ENCODE measurements at regions not wholly inside any gene's neighbourhood (a gene's known extent, or its start where the extent isn't known, plus 50 kb on each side); places are given as distances from the start of the nearest gene placed in this dataset.

DNA sequence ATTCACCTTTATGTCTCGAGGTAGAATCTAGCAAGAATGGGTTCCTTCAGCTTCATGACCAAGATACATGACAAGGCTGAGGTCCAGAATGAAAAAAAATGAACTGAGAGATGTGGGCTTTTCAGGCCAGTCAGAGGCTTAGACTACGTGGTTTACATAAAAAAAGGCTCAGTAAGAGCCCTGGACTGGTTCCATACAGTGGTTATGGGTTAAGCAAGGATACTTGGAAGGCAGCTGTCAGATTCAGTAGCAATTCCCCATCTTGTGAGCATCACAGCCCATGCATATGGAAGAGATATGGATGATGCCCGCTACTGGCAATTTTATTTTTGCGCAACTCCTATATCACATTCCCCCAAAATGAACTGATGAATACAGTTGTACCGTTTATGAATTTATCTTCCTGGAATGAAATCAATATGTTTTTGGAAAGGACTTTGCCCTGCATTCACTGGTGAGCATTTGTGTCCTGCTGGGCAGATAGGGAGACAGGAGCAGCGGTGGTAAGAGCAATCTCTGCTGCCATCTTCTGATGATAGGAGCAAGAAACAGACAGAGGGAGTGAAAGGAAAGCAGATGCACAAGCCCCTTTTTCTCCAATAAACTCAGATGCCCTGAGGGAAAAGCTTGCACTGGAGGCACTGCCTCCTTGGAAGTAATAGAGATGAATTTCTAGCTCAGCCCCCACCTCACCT is 280.4 kb downstream of the GALC start:
- DNase-seq: no peak

DNA sequence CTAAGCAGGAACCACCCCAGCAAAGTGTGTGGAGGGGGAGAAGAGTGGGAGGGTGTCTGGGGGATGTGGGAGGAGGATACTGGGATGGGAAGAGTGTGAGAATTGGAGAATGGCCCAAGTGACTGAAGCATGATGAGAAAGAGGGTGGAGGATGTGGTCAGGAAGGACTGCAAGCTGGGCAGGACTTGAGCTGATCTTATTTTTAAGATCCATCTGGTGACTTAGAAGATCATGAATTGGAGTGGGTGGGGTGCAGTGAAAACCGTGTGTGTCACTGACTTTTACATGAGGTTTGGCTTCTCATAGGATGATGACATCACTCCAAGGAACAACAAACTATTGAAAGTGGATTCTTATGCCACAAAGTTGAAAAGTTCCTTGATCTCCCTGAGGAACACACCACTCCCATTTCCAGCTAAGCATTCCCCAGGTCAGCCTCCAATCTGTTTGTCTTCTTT is 287.5 kb downstream of the GALC start:
- no peak for DNase-seq

DNA sequence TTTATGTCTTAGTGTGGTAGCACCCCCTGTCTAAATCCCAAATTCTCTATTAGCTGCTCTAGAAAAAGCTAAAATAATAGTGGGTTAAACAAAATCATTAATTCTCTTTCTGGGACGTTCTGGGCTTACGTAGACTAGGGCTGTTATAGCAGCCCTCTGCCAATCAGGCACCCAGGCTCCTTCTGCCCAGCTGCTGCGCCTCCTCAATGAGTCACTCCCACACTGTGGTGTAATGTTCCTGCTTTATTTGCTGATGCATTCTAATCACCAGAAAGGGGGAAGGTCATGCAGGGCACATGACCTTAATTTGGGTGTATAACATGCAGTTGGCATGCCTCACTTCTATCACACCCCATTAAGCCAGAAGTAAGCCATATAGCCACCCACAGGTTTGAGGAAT is 294.5 kb downstream of the GALC start:
- DNase-seq: no peak

DNA sequence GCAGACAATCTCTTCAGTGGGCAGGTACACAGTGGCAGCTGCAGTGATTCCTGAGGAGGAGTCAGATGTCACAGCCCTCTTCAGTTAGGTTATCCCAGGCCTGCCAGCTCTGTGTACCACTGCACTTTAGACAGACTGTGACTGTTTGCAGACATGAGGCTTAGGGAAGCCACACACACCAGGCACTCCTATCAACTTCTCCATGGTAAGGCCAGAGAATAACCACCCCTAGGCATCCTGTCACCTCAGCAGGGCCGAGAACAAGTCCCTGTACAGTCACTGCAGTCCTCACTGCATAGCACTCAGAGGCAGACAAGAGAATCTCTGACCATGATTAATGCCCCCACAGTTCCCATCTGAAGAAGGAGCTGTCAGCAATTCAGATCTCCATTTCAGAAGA is 296.5 kb downstream of the GALC start:
- no peak for DNase-seq

DNA sequence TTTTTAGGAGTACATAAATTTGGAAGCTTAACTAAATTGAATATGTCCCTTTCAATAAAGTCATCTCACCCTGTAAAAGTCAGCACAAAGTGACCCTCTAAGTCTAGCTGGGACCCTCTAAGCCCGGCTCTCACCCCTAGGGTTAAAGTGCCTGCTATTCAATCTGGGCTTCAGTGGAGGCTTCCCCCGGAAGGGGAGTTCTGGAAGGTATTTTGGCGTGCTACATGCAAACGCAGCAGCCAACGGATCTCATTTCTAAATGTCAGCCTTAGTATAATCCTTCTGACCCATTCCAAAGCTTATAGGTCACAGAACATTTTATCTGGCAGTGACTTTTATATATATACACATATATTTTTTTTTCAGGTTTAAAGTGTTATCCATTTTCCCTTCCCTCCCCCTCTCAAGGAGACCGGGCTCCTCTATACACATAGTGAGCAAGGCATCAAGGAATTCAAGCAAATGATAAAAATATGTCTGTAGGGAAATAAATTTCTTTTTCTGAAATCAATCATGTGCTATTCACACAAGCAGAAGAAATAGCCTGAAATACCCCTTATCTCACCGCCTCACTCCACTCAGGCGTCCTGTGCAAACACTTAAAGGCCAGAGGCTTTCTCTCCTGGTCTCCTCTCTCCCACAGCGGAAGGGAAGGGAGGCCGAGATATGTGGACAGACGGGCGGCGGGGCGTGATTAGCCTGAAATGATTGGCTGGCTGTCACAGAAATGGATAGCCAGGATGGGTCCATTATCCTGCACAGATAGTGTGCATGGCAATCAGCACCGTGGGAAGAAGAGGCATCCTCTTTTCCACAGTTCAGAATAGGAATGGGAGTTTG is 301.7 kb downstream of the GALC start:
- no peak for DNase-seq

DNA sequence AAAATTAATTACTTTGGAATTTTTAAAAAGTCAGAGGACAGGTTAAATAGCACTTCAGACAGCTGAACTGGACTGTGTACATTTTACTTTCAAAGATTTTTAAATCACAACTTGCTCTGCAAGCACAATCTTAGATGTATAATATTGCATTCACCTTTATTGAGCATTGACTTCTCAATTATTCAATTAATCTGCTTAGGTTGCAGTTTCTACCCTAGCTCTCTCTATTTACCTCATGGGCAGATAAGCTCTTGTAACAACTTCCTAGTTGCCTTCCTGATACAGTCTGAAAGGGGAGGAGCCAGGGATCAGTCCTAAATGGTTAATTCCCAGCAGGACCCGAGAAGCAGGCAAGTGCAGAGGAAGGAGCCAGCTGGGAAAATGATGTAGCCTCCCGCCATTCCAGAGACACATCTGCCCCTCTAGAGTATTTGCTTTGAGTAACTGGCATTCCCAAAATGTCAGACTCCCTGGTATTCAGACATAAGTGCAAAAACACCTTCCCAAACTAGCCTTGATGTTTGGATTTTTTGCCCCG is 302.8 kb downstream of the GALC start:
- no peak for DNase-seq

DNA sequence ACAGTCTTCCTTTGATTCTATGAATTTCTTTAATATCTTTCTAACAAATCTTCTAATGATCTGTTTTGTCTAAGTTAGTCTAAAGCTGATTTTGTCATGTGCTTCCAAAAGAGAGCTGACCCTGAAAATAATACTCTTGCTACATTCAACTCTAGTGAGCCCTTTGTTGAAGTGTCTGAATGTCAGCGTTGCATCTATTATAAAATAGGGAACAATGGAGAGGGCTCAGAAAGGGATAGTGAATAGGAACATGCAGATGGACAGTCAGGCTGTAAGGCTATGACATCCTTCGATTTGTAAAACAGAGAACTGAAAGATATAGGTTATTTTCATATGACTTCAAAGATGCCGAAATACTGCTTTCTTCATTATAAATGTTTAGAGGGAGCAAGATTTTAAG is 304.5 kb downstream of the GALC start:
- DNase-seq: no peak

DNA sequence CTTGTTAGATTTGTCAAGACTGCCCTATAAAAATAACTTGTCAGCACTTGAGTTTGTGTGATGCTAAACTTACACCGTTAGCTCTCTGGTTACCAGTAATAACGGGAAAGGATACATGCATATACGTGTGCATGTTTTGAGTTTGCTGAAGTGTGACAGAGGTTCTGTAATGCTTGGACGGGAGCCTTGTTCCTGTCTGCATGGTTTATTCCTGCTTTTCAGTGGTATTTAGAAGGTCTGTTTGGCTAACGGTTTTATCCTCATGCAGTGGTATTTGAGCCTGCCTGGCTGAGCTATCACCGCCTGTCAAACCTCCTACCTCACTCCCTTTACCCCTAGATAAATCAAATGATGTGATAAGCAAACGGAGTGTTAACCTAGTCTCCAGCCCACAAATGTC is 305.6 kb downstream of the GALC start:
- DNase-seq: no peak

DNA sequence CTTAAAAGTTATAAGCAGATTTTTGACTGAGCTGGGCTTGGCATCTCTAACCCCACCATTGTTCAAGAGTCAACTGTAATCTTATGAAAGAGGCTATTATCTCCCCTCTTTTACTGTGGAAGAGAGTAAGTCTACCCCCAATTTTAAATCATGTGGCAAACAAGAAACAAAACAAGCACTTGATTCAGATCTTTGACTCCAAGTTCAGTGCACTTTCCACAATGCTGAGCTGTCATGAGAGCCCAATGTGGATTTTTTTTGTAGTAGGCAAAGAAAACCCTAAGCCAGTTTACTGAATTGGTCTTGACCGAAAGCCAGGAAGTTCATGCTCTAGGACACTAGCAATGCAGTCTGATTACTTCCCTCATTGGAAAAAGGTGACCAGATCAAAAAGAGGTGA is 306.2 kb downstream of the GALC start:
- DNase-seq: no peak

DNA sequence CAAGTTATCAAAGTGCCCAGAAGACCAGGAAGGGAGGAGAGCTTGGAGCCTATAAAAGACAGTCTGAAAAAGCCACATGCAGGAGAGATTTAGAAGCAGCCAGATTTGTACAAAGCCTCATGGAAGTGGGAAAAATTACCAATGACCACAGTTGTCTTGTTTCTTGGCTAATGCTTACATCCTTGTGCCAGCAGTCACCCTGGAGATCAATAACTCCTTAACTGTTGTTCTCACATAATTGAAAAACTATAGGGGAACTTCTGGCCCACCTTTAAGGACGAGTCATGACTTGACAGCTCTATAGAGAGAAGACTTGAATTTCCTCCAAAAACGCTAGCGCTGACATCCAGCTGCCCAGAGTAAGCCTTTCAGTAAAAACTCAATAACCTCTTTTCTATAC is 313.1 kb downstream of the GALC start:
- no peak for DNase-seq

DNA sequence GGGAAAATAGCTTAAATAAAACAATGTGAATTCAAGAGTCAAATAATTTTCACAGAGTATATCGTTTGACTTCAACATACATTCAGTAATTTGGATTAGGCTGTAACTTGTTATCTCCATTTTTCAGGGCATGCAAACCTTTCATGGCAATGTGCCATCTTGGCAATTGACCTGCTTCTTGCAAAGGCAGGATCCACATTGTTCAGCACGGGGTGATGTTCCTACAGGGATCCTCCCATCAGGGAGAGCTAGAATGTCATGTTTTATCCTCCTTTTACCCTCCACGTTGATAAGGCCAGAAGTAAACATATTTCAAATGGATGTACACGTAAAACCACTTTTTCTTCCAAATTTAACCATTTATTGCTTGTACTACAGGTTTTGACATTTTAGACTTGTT is 314.4 kb downstream of the GALC start:
- DNase-seq: no peak

DNA sequence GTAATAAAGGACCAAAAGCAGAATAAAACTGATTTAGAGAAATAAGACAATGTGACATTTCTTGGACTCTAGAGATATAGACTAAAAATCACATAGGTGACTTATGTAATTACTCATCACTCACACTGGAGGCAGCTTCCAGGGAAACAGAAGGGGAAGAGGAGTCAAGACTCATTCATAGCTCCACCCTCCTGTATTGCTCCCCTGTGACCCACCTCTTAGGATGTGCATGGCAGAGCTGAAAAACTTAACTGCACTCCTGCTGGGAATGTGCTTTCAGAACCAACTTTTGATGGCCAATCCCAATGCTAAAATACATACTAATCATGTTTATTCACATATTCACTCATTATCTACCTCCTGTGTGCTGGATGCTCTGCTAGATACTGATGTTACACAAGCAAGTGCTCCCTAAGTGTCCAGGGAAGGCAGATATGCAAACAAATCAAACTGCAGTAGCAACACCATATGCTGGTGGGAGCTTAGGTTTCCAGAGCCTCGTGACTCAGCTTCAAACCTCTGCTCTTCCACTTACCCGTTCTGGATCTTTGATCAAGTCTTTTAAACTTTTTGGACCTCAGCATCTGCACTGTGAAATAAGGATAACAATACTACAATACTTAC is 316.1 kb downstream of the GALC start:
- DNase-seq: no peak

DNA sequence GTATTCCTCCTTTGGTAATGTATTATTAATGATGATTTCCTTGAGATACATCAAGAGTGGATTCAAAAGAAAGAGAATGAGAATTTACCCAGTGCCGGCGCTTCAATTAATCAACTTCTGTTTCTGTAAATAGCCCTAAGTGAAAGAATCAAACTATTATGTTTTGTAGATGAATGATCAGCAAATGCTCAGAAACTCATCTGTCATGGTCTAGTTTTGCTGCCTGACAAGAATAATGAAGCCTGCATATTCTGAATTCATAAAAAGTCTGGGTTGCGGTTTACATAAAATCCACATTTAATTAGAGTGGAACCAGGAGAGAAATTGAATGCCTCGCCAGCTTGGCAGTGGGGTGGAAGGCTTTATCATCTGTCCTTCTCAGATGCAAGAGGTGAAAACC is 325.3 kb downstream of the GALC start:
- no peak for DNase-seq

DNA sequence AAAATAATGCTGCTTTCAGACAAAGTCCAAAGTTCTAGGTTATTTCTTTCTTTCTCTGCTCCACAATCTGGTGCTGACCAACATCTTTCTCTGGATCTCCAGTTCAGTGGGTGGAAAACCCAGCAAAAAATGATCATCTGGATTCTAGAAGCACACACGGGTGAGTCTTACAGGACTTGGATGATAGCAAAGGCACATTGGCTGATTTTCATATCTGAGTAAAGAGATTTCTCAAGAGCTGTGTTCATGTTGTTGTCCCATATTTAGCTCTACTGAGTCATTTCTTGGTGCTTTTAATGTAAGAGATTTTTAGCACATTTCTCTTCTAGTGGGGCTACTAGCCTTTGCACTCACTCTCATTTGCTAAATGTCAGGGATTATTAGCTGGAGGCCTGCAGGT is 336.7 kb downstream of the GALC start:
- DNase-seq: no peak

DNA sequence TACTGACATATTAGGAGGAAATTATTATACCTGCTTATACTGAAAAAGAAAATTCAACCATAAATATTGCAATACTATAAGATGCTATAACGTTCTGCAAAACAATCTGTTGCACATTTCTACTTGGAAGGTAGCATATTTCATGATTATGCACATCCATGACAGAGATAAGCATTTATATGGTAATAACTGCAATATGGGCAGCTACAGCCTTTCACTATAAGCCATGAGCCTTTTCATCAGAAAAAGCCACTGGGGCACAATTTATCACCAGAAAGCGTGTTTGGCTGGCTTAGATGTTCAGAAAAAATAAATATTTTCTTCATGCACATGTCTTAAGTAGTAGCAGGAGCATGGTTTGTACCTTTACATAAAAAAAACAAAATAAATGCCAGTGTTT is 340.7 kb downstream of the GALC start:
- no peak for DNase-seq

DNA sequence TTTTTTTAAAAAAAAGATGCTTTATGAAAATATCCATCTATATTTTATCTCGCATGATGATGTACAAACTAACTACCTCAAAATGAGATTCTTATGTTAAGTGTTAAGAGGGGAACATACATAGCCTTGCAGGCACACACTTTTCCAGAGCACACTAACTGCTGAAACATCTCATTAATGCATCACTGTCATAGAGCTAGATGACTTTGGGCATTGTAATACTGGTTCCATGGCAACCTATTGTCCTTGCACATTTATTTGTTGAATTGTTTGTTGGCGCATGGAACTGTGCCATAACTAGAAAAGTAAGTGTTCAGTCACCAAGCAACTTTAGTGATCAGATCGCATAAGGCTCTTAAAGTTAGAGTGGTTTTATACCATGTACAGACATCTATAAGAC is 348.3 kb downstream of the GALC start:
- no peak for DNase-seq

DNA sequence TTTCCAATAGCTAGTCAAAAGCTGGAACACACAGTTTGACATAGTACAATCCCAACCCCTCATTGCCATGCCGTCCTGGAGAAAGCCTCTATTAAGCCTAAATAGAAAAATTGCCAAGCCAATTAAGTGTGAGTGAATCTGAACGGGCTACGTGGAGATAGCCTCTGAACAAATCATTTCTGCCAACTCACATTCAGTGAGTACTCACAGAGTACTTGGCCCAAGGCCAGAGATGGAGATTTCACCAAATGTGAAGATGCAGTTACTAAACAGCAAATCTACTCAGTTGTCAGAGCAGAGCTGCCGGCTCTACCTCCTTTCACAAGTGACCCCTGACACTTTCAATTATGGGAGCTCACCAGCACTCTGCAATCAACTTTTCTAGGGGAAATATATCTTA is 350.0 kb downstream of the GALC start:
- no peak for DNase-seq

DNA sequence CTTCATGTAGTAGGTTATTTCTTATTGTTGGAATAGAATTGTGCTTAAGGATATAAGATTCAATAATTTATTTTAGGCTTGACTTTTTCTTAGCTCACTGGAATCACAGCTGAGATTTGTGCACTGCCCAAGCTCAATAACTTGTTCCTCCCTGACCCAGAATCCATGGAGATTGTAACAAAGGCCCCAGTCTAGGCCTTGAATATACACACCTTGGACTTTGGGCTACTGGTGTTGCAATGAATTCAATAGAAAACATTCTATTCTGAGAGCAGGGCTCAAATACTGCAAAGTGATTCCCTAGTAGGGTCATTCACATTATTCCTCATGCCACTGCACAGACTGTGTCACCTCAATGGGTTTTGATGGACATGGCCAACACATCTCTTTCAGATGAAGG is 352.4 kb downstream of the GALC start:
- no peak for DNase-seq

DNA sequence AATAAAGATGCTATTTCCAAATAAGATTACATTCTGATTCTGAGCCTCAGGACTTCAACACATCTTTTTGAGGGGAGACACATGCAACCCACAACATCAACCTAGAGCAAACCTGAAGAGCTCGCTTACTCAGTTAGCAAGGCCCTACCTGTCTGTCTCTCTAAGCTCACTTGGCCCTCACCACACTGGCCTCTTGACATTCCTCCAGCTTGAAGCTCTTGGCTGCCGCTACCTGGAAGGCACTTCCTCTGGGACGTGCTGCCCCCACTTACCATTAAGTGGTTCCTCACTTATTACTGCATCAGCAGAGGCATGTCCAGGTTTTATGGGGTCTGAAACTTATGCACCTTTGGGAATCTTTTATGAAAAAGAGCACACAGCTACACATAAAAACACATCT is 354.8 kb downstream of the GALC start:
- DNase-seq: no peak

DNA sequence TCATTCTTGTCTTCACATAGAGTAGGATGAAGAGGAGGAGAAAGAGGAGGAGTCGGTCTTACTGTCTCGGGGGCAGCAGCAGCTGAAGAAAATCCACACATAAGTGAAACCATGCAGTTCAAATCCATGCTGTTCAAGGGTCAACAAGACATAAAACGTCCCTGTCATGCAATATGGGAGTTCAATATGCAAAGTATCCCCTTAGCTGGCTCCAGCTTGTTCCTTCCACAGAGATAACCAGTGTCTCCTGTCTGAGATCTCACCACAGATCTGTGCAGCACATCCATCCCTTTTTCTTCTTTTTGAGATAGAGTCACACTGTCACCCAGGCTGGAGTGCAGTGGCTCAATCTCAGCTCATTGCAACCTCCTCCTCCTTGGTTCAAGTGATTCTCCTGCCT is 357.5 kb downstream of the GALC start:
- DNase-seq: no peak

DNA sequence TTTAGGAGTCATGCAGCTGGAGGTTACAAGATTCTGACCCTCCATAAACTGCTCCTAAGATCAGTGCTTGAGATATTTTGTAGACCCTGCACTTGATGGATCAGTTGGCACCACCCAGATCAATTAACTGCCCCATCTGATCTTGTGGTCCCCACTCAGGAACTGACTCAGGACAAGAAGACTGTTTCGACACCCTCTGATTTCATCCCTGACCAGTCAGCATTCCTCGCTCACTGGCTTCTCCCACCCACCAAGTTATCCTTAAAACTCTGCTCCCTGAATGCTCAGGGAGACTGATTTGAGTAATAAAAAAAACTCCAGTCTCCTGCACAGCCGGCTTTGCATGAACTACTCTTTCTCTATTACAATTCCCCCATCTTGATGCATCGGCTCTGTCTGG is 360.2 kb downstream of the GALC start:
- DNase-seq: no peak

DNA sequence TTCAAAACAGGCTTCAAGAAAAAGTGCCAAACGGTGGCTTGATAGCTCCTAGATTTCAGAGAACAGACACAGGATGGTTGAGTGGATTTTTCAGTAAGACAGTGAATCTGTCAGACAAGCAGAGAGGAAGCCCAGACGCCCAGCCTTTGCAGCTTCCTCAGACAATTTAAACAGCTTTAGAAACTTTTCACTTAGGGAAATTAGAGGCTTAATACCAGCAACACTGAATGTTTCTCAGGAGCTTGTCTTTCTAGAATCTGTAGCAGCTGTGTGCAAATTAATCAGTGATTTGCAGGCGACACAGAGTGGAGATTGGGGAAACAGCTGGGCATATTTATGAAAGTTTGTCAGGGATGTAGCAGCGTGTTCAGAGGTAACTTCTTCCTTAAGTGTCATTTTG is 362.1 kb downstream of the GALC start:
- DNase-seq: no peak

DNA sequence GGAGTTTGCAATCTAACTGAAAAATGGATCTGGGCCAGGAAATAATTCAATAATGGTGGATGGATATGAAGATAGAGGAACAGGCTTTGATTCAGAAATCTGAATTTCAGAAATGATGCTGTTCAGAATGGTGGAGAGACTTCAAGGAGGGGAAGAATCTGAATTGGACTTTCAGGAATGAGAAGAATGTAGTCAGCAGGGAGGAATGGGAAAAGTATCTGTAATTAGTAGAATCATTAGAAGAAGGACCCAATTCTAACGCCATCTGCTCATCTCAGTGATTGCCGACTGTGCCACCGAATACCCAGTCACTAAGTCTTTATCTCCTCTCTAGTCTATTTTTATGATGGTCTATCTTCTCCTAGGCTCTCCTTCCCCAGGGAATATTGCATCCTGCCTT is 363.2 kb downstream of the GALC start:
- DNase-seq: no peak

DNA sequence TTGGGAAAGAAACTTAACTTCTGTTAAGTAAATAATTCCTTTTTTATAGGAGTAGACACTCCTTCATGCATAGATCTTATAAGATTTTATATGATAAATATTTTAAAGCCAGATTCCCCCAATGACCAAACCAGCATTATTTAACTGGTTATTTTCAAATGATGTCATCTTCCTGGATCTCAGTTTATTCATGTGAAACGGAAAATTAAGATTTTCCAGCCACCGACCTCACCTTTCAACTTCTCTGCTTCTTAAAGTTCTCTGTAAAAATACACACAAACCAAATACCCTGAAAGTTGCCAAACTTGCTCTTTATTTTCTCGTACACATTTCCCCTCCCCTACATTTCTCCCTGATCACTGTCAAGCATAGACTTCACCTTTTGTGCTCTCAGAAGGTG is 364.2 kb downstream of the GALC start:
- no peak for DNase-seq

Data from stimulated activated CD4-positive, alpha-beta T cell treated with anti-CD3 and anti-CD28 coated beads, Interleukin-12 subunit alpha, Interleukin-12 subunit beta, amount 100 ng/mL, for 4 hours (primary cell).